ENCODE measurements at regions not wholly inside any gene's neighbourhood (a gene's known extent, or its start where the extent isn't known, plus 50 kb on each side); places are given as distances from the start of the nearest gene placed in this dataset.

DNA sequence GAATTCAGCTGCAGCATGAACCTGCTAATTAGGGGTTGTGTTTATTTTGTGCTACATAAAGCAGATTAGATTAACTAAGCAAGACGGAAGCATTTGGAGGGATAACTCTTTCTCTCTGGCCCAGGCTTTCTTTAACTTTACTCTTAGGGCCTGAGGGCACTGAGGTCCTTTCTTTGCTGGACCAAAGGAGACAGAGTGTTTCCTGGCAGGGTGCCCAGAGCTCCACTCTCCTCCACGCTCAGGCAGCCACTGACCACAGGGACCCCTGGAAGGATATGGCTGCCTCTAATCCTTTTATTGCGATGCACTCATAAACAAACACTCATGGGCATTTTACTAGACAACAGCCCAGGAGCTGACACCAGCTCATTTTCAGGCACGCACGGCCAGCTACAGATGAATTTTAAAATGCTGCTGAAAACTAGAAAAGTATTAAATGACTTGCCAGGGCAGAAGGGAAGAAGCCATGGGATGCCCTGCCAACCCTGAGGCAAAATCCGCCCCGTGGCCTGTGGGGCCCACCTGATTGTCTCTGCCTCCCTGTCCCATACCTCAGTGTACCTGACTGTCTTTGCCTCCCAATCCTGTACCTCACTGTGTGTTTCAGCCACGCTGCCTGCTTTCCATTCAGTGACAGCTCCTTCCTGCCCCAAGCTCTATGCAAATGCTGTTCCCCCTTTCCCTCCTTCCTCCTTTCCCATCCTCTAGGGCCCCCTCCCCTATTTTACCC is 192.6 kb upstream of the NAV2 start:
- H2AK5ac ChIP-seq (ENCODE audit: low read depth, low read length), result no peak overlapping the region
- H3K23ac ChIP-seq (ENCODE audit: low read depth, low read length), result no peak overlapping the region
- no TSS peak for BruUV-seq (replicated peaks)
- no peak for DNase-seq
- H2AK9ac ChIP-seq (replicated peaks; ENCODE audit: low read depth, low read length, poor library complexity), result no peak overlapping the region
- POLR2A ChIA-PET (ENCODE audit: unreplicated experiment), result no interaction called here
- WGBS, 2 experiments (ENCODE audit: extremely low coverage in 2 of 2, insufficient read length in 1 of 2), result 33% methylated on average over 3 of the region's 8 CpGs; no CpG with 5 or more reads in 1 of the 2 experiments
- no peak overlapping the region for H3K4me3 ChIP-seq (ENCODE audit: insufficient read depth, low read depth, low read length)
- no peak overlapping the region for H2BK15ac ChIP-seq (ENCODE audit: low read depth, low read length)
- H3K4ac ChIP-seq (ENCODE audit: low read depth, low read length), result no peak overlapping the region
- no peak overlapping the region for H3K9ac ChIP-seq (ENCODE audit: low read depth, low read length)
- dilution Hi-C loops (cut with HindIII; ENCODE audit: low sequenced_read_pairs, unreplicated experiment), result no loop called here
- no peaks in the 10 kb centered on the region; the same call in 1 of the 2 replicates for H3K9me1 ChIP-seq (ENCODE audit: insufficient read depth, low read length)
- H4K91ac ChIP-seq (ENCODE audit: insufficient read depth, low read depth, low read length), result no peak overlapping the region
- H3K4me1 ChIP-seq (ENCODE audit: control insufficient read depth, insufficient read depth, low read length), result peaks cover 2% of the 10 kb centered on the region; the same call in 1 of the 2 replicates
- intact Hi-C loops (cut with micrococcal nuclease), result no loop called here
- no peaks in the 10 kb centered on the region for H3K36me3 ChIP-seq (ENCODE audit: control insufficient read depth, insufficient read depth, low read length)
- no peaks in the 10 kb centered on the region for H4K20me1 ChIP-seq (ENCODE audit: insufficient read depth, low read length)
- ATAC-seq (ENCODE audit: low read depth), result no peak
- H3K27ac ChIP-seq (ENCODE audit: insufficient read depth, low read length), result no peak overlapping the region
- no peak overlapping the region for H4K8ac ChIP-seq (ENCODE audit: low read depth in 2 of 2, low read length in 2 of 2)
- H3K56ac ChIP-seq (ENCODE audit: extremely low read depth, insufficient read depth, low read length), result no peak overlapping the region
- H2BK120ac ChIP-seq (ENCODE audit: low read depth, low read length), result no peak overlapping the region
- no peaks in the 10 kb centered on the region for H3K79me1 ChIP-seq (ENCODE audit: low read depth in 1 of 2, low read length in 2 of 2)
- CTCF ChIA-PET, result interaction anchor here (0.6 kb wide), 2 partner anchors 188 to 261 kb away, joined by 3 to 4 read pairs; no protein-coding TSS in a partner anchor
- in situ Hi-C loops (cut with MboI; ENCODE audit: low sequenced_read_pairs), result no loop called here
- H2BK20ac ChIP-seq (ENCODE audit: low read depth, low read length), result no peak overlapping the region
- H4K5ac ChIP-seq (ENCODE audit: low read depth, low read length), result no peak overlapping the region
- H3K4me2 ChIP-seq (ENCODE audit: low read depth, low read length), result no peak overlapping the region
- no peak overlapping the region for H3K18ac ChIP-seq (ENCODE audit: low read depth, low read length)
- TF ChIP-seq RAD21 (IDR thresholded peaks at IDR 0.05; ENCODE audit: low read length) (no peak), BHLHE40 (IDR thresholded peaks at IDR 0.05; ENCODE audit: low read depth, low read length) (no peak), CEBPB (IDR thresholded peaks at IDR 0.05; ENCODE audit: low read depth, low read length) (no peak), SMC3 (IDR thresholded peaks at IDR 0.05; ENCODE audit: low read depth, low read length) (no peak), MAFK (IDR thresholded peaks at IDR 0.05; ENCODE audit: low read depth, low read length) (no peak), USF2 (IDR thresholded peaks at IDR 0.05; ENCODE audit: low read depth, low read length) (no peak), RCOR1 (IDR thresholded peaks at IDR 0.05; ENCODE audit: insufficient replicate concordance, low read length) (no peak), RFX5 (IDR thresholded peaks at IDR 0.05; ENCODE audit: low read depth, low read length) (no peak), FOS (IDR thresholded peaks at IDR 0.05; ENCODE audit: low read depth, low read length) (no peak), MAZ (IDR thresholded peaks at IDR 0.05; ENCODE audit: borderline replicate concordance, low read depth, low read length) (no peak), POLR2A (IDR thresholded peaks at IDR 0.05; ENCODE audit: low read depth, low read length) (no peak), CTCF (conservative IDR thresholded peaks at IDR 0.05; ENCODE audit: low read depth, low read length) (no peak), MXI1 (IDR thresholded peaks at IDR 0.05; ENCODE audit: borderline replicate concordance, low read depth, low read length) (no peak), NFE2L2 (IDR thresholded peaks at IDR 0.05; ENCODE audit: low read depth, low read length) (no peak), CHD1 (IDR thresholded peaks at IDR 0.05; ENCODE audit: low read depth, low read length) (no peak)
- no peaks in the 10 kb centered on the region for H3K9me3 ChIP-seq (ENCODE audit: control insufficient read depth, insufficient read depth, low read length)
- H3K27me3 ChIP-seq (ENCODE audit: control insufficient read depth, insufficient read depth, low read length), result peaks cover 26% of the 10 kb centered on the region
- H2BK5ac ChIP-seq (ENCODE audit: low read depth, low read length, poor library complexity, severe bottlenecking), result no peak overlapping the region
- H2AFZ ChIP-seq (replicated peaks; ENCODE audit: low read length, poor library complexity), result no peak overlapping the region
- no peak overlapping the region for H3K14ac ChIP-seq (replicated peaks; ENCODE audit: low read depth, low read length)
